ENCODE measurements at regions not wholly inside any gene's neighbourhood (a gene's known extent, or its start where the extent isn't known, plus 50 kb on each side); places are given as distances from the start of the nearest gene placed in this dataset.

DNA sequence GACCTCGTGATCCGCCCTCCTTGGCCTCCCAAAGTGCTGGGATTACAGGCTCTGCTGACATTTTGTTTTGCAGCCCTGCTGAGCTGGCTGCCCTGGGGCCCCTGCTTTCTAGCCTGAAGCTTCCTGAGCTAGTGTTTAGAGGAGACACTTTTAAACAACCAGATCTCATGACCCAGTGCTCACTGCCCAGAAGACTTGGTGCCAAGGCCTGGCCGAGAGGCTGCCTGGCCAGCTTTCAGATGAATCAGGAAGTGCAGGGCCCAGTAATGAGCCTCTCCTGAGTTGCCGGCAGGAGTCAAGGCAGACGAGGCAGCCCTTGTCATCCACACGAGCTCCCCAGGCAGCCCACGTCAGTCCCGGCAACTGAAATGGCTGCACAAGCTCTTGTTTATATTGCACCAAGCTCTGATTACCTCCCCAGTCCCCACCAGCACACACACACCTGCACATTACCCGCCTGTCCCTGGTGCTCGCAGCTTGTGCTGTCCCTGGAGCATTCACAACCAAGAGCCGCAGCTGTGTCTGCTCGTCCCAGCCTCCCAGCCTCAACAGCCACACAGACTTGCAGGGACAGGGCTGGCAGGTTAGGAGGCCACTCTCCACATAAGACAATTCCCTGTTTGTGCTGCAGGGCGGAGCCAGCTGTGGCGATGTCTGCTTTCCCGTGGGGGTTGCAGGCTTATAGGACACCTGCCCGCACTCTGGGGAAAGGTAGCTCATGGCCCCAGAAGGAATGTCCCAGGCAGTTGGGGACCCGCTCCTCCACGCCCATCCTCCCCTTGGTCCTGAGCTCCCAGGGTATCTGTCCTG is 331.2 kb upstream of the MYT1L start:
- no peak overlapping the region for H2BK5ac ChIP-seq (ENCODE audit: low read depth, low read length, poor library complexity, severe bottlenecking)
- peaks cover 43% of the 10 kb centered on the region for H3K4me1 ChIP-seq (ENCODE audit: control insufficient read depth, insufficient read depth, low read depth, low read length)
- H3K18ac ChIP-seq (ENCODE audit: low read depth in 1 of 2, low read length in 2 of 2), result no peak overlapping the region
- no peaks in the 10 kb centered on the region for H3K79me1 ChIP-seq (replicated peaks; ENCODE audit: low read length, poor library complexity, severe bottlenecking)
- H2BK120ac ChIP-seq (ENCODE audit: low read depth, low read length), result no peak overlapping the region
- no peak overlapping the region for H3K9ac ChIP-seq (ENCODE audit: low read length)
- H2BK15ac ChIP-seq (ENCODE audit: low read depth, poor library complexity, severe bottlenecking), result no peak overlapping the region
- H3K36me3 ChIP-seq (ENCODE audit: control insufficient read depth in 1 of 2, insufficient read depth in 2 of 2, low read depth in 1 of 2, low read length in 2 of 2), result peaks cover 0 to 2% of the 10 kb centered on the region in 2 experiments
- WGBS, result 81% methylated on average over 18 of the region's 18 CpGs
- H3K27ac ChIP-seq (ENCODE audit: low read length, poor library complexity, severe bottlenecking), result no peak overlapping the region
- DNase-seq, result no peak
- H3K27me3 ChIP-seq (ENCODE audit: control insufficient read depth in 1 of 2, insufficient read depth in 1 of 2, low read length in 2 of 2), result no peaks in the 10 kb centered on the region
- H2BK12ac ChIP-seq (ENCODE audit: low read length in 2 of 2), result no peak overlapping the region
- H3K23ac ChIP-seq (ENCODE audit: low read length in 2 of 2), result no peak overlapping the region
- H3K9me3 ChIP-seq (ENCODE audit: control insufficient read depth, low read length), result no peaks in the 10 kb centered on the region
- H3K14ac ChIP-seq (ENCODE audit: low read length in 2 of 2), result no peak overlapping the region
- no peak overlapping the region for H2AK5ac ChIP-seq (ENCODE audit: low read length, severe bottlenecking)
- no peak overlapping the region for H3K4me2 ChIP-seq (ENCODE audit: low read length, poor library complexity, severe bottlenecking)
- no peak overlapping the region for H2AFZ ChIP-seq (ENCODE audit: low read depth, low read length)
- no peak overlapping the region for H3K4ac ChIP-seq (ENCODE audit: low read depth in 1 of 2, low read length in 2 of 2)
- no peak overlapping the region for H4K8ac ChIP-seq (ENCODE audit: low read length)
- H4K91ac ChIP-seq (ENCODE audit: low read length), result no peak overlapping the region
- no peak overlapping the region for H3K4me3 ChIP-seq (ENCODE audit: insufficient read depth in 1 of 2, low read depth in 1 of 2, low read length in 2 of 2)

DNA sequence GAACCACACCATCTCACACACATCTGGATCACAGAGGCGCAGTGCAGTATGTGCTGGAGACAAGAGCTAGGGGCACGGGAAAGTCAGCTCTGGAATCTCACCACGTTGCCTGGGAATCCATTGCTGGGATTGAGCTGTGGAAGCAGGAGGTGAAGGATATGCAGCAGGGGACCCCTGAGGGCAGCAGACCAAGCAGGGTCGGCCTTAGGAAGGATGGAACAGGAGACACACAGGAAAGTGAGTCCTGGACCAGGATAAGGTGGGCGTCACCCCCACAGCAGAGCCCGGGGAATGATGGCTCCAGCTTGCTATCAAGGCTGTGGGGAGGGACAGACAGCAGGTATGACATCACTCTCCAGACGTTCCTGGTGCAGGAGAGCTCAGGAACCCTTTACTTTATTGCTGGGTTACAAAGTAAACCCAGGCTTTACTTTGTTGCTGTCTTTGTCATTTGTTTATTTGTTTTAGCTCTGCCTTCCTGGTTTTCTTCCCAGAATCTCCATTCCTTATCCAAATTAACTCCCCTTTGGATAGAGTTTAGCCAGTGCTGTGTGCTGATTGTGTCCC is 329.8 kb upstream of the MYT1L start:
- no peak overlapping the region for H2AFZ ChIP-seq (ENCODE audit: low read depth, low read length)
- H2BK120ac ChIP-seq (ENCODE audit: low read depth, low read length), result no peak overlapping the region
- H4K91ac ChIP-seq (ENCODE audit: low read length), result no peak overlapping the region
- H3K9me3 ChIP-seq (ENCODE audit: control insufficient read depth, low read length), result no peaks in the 10 kb centered on the region
- no peak overlapping the region for H3K9ac ChIP-seq (ENCODE audit: low read length)
- no peak overlapping the region for H3K4me2 ChIP-seq (ENCODE audit: low read length, poor library complexity, severe bottlenecking)
- peaks cover 41% of the 10 kb centered on the region for H3K4me1 ChIP-seq (ENCODE audit: control insufficient read depth, insufficient read depth, low read depth, low read length)
- H3K4me3 ChIP-seq (ENCODE audit: insufficient read depth in 1 of 2, low read depth in 1 of 2, low read length in 2 of 2), result no peak overlapping the region
- no peak overlapping the region for H2AK5ac ChIP-seq (ENCODE audit: low read length, severe bottlenecking)
- 80% methylated on average over 6 of the region's 7 CpGs for WGBS
- H3K79me1 ChIP-seq (replicated peaks; ENCODE audit: low read length, poor library complexity, severe bottlenecking), result no peaks in the 10 kb centered on the region
- H2BK5ac ChIP-seq (ENCODE audit: low read depth, low read length, poor library complexity, severe bottlenecking), result no peak overlapping the region
- H3K27ac ChIP-seq (ENCODE audit: low read length, poor library complexity, severe bottlenecking), result no peak overlapping the region
- H4K8ac ChIP-seq (ENCODE audit: low read length), result no peak overlapping the region
- DNase-seq, result peak; percentile 2
- no peak overlapping the region for H3K18ac ChIP-seq (ENCODE audit: low read depth in 1 of 2, low read length in 2 of 2)
- no peak overlapping the region for H3K23ac ChIP-seq (ENCODE audit: low read length in 2 of 2)
- H3K14ac ChIP-seq (ENCODE audit: low read length in 2 of 2), result no peak overlapping the region
- H3K4ac ChIP-seq (ENCODE audit: low read depth in 1 of 2, low read length in 2 of 2), result no peak overlapping the region
- H2BK15ac ChIP-seq (ENCODE audit: low read depth, poor library complexity, severe bottlenecking), result no peak overlapping the region
- H3K36me3 ChIP-seq (ENCODE audit: control insufficient read depth in 1 of 2, insufficient read depth in 2 of 2, low read depth in 1 of 2, low read length in 2 of 2), result peaks cover 0 to 2% of the 10 kb centered on the region in 2 experiments
- H3K27me3 ChIP-seq (ENCODE audit: control insufficient read depth in 1 of 2, insufficient read depth in 1 of 2, low read length in 2 of 2), result peaks cover 0 to 11% of the 10 kb centered on the region in 2 experiments
- no peak overlapping the region for H2BK12ac ChIP-seq (ENCODE audit: low read length in 2 of 2)

DNA sequence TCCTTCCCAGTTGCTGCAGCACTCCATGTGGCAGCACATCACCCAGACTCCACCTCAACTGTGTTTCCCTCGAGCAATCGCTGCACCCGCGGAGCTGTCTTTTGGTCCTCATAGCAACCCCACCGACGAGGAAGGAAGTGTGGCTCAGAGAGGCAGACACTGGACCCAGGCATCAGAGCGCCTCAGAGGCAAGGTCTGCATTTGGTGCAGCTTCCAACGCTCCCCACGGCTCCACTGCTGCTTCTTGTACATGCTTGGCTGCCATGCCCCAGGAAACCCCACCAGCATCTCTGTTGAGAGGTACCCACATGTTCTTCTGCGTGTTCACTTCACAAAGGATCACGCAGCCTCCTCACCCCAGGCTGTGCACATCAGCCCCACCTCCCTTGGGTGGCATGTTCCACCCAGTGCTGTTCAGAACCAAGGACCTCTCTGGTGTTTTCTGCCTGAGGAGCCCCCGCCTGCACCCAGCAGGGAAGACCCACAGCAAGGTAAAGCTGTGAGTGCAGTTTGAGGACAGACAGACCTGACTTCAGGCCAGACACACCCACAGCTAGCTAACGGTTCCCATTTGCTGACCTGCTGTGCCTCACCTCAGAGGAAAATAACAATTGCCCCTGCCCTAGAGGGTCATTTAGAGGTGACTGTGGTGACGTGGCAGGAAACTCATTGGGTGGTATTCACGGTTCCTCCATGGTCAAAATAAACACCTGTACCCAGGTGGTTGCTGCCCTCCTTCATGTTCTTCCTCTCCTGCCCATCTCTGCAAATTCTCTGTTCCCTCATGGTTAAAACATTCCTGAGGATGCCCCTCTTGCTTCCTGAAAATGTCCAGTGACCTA is 326.3 kb upstream of the MYT1L start:
- H2BK12ac ChIP-seq (ENCODE audit: low read length in 2 of 2), result no peak overlapping the region
- H3K9me3 ChIP-seq (ENCODE audit: control insufficient read depth, low read length), result no peaks in the 10 kb centered on the region
- no peak overlapping the region for H2AFZ ChIP-seq (ENCODE audit: low read depth, low read length)
- peaks cover 0 to under 1% of the 10 kb centered on the region in 2 experiments for H3K36me3 ChIP-seq (ENCODE audit: control insufficient read depth in 1 of 2, insufficient read depth in 2 of 2, low read depth in 1 of 2, low read length in 2 of 2)
- no peaks in the 10 kb centered on the region for H3K79me1 ChIP-seq (replicated peaks; ENCODE audit: low read length, poor library complexity, severe bottlenecking)
- H3K14ac ChIP-seq (ENCODE audit: low read length in 2 of 2), result no peak overlapping the region
- no peak overlapping the region for H2AK5ac ChIP-seq (ENCODE audit: low read length, severe bottlenecking)
- no peak overlapping the region for H3K9ac ChIP-seq (ENCODE audit: low read length)
- no peak overlapping the region for H2BK120ac ChIP-seq (ENCODE audit: low read depth, low read length)
- WGBS, result 68% methylated on average over 15 of the region's 15 CpGs
- H3K4me1 ChIP-seq (ENCODE audit: control insufficient read depth, insufficient read depth, low read depth, low read length), result peaks cover 13% of the 10 kb centered on the region
- DNase-seq, result no peak
- H3K4me2 ChIP-seq (ENCODE audit: low read length, poor library complexity, severe bottlenecking), result no peak overlapping the region
- no peak overlapping the region for H3K27ac ChIP-seq (ENCODE audit: low read length, poor library complexity, severe bottlenecking)
- H3K23ac ChIP-seq (ENCODE audit: low read length in 2 of 2), result no peak overlapping the region
- no peak overlapping the region for H2BK15ac ChIP-seq (ENCODE audit: low read depth, poor library complexity, severe bottlenecking)
- no peak overlapping the region for H3K4me3 ChIP-seq (ENCODE audit: insufficient read depth in 1 of 2, low read depth in 1 of 2, low read length in 2 of 2)
- H4K8ac ChIP-seq (ENCODE audit: low read length), result no peak overlapping the region
- H3K18ac ChIP-seq (ENCODE audit: low read depth in 1 of 2, low read length in 2 of 2), result no peak overlapping the region
- H2BK5ac ChIP-seq (ENCODE audit: low read depth, low read length, poor library complexity, severe bottlenecking), result no peak overlapping the region
- H3K27me3 ChIP-seq (ENCODE audit: control insufficient read depth in 1 of 2, insufficient read depth in 1 of 2, low read length in 2 of 2), result peaks cover 0 to 24% of the 10 kb centered on the region in 2 experiments
- no peak overlapping the region for H4K91ac ChIP-seq (ENCODE audit: low read length)
- H3K4ac ChIP-seq (ENCODE audit: low read depth in 1 of 2, low read length in 2 of 2), result no peak overlapping the region

Measured in mesenchymal stem cell (in vitro differentiated cells and primary cell).